T-helper 17 cell (primary cell): ENCODE measurements at regions not wholly inside any gene's neighbourhood (a gene's known extent, or its start where the extent isn't known, plus 50 kb on each side); places are given as distances from the start of the nearest gene placed in this dataset.

ENCODE experiments used
- ATAC-seq: fragments of 150-1000 bp; cut with Tn5 transposase; 2 replicates; pipeline ENCODE4 v1.10.0; 2021; ENCODE audit warnings: mild to moderate bottlenecking, moderate library complexity
- DNase-seq, 3 donors: peaks; one replicate each; pipeline versions ENCODE4 v3.0.0 to v3.0.0-alpha.2; 2020 to 2021
- H3K9me3 ChIP-seq: one replicate; pipeline ENCODE4 v1.7.0; 2013; ENCODE audit warnings: low read length, mild to moderate bottlenecking; ENCODE audit not compliant: control insufficient read depth, poor library complexity, severe bottlenecking
- H3K27ac Mint-ChIP-seq: one replicate; pipeline ENCODE4 v1.8.0; 2022; ENCODE audit warnings: mild to moderate bottlenecking, moderate library complexity, mixed read lengths
- H3K27me3 Mint-ChIP-seq: one replicate; pipeline ENCODE4 v1.8.0; 2022; ENCODE audit warnings: mixed read lengths
- H3K36me3 Mint-ChIP-seq: one replicate; pipeline ENCODE4 v1.8.0; 2022; ENCODE audit warnings: low read depth, mixed read lengths
- H3K4me1 Mint-ChIP-seq: one replicate; pipeline ENCODE4 v1.8.0; 2022; ENCODE audit warnings: mild to moderate bottlenecking, mixed read lengths
- H3K4me3 Mint-ChIP-seq: one replicate; pipeline ENCODE4 v1.8.0; 2022; ENCODE audit warnings: mild to moderate bottlenecking, moderate library complexity, mixed read lengths

DNA sequence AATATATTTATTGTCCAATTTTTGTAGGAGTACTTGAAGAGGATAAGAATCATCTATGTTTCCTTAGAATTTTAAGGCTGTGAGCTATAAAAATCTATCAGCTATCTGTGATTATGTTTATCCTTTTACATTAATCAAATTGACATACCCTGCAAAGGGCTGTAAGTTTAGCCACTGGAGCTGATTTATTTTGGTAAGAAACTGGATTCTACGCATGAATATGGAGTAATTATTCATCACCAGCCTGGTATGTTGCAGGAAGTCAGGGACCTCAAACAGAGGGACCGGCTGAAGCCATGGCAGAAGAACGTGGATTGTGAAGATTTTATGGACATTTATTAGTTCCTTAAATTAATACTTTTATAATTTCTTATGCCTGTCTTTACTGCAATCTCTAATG lies 696.9 kb downstream of the DNAJB9 start:
- H3K9me3 ChIP-seq: no peaks in the 10 kb centered on the region
- no peak overlapping the region for H3K27ac Mint-ChIP-seq
- DNase-seq: no peak
- no peak for ATAC-seq
- no peaks in the 10 kb centered on the region for H3K27me3 Mint-ChIP-seq
- no peaks in the 10 kb centered on the region for H3K36me3 Mint-ChIP-seq
- no peak overlapping the region for H3K4me3 Mint-ChIP-seq
- no peaks in the 10 kb centered on the region for H3K4me1 Mint-ChIP-seq

DNA sequence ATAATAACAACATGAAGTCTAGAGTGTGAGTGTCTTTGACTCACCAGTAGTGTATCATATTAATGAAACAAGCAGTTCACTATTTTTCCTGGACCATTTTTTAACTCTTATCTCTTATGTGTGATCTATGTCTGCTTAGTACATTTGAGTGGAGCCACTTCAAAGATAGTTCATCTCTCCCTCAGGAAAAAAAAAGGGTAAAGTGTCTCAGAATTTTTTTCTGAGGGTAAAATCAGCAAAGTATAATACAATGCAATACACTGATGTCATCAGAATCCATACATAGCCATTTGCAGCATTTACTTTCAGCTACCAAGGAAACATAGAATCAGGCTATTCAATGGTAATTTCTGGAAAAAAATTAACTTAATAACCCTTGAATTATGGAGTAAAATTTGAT lies 706.7 kb downstream of the DNAJB9 start:
- Mint-ChIP-seq H3K4me3 (no peak overlapping the region), H3K4me1 (no peaks in the 10 kb centered on the region), H3K27ac (no peak overlapping the region), H3K36me3 (no peaks in the 10 kb centered on the region), H3K27me3 (no peaks in the 10 kb centered on the region)
- no peaks in the 10 kb centered on the region for H3K9me3 ChIP-seq
- DNase-seq (no peak), ATAC-seq (no peak)

GRCh38 chr7:109282726-109283125 lies 713.1 kb downstream of the DNAJB9 start:
- Mint-ChIP-seq H3K27me3 (no peaks in the 10 kb centered on the region), H3K36me3 (no peaks in the 10 kb centered on the region), H3K27ac (no peak overlapping the region), H3K4me3 (no peak overlapping the region), H3K4me1 (no peaks in the 10 kb centered on the region)
- DNase-seq: no peak
- no peak for ATAC-seq
- H3K9me3 ChIP-seq: no peaks in the 10 kb centered on the region

GRCh38 chr7:109284943-109285342 lies 715.3 kb downstream of the DNAJB9 start:
- H3K4me1 Mint-ChIP-seq: no peaks in the 10 kb centered on the region
- ATAC-seq: no peak
- H3K4me3 Mint-ChIP-seq: no peak overlapping the region
- no peaks in the 10 kb centered on the region for H3K36me3 Mint-ChIP-seq
- no peaks in the 10 kb centered on the region for H3K9me3 ChIP-seq
- no peak for DNase-seq
- no peaks in the 10 kb centered on the region for H3K27me3 Mint-ChIP-seq
- no peak overlapping the region for H3K27ac Mint-ChIP-seq

DNA sequence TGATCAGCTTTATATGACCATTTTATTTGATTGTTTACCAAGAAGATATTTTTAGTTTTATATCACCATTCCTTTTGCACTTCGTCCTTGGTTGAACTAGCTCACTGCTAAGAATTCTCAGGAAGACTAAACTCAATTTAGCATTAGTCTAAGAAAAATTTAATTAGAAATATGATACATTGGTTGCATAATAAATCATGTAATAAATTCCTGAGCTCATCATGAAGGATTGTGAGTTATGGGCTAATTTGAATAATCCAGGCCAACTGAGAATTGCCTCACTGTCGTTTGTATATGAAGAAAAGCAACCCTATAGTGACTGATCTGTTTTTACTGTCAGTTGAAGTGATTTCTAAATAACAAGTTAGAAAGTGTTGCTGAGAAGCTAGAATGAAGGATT lies 725.5 kb downstream of the DNAJB9 start:
- Mint-ChIP-seq H3K36me3 (no peaks in the 10 kb centered on the region), H3K4me1 (no peaks in the 10 kb centered on the region), H3K27ac (no peak overlapping the region), H3K4me3 (no peak overlapping the region), H3K27me3 (no peaks in the 10 kb centered on the region)
- no peak for ATAC-seq
- DNase-seq: no peak
- no peaks in the 10 kb centered on the region for H3K9me3 ChIP-seq

DNA sequence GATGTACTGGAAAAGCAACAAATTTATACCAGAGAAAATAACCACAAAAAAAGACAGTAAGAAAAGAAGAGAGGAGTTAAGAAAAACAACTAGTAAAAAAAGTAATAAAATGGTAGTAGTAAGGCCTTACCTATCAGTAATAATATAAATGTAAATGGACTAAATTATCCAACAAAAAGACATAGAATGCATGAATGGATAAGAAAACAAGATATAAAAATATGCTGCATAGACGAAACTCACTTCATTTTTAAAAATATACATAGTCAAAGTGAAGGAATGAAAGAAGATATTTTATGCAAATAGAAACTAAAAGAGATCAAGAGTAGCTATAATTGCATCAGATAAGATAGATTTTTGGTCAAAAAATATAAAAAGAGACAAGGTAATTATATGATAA lies 739.1 kb downstream of the DNAJB9 start:
- H3K9me3 ChIP-seq: peaks cover 4% of the 10 kb centered on the region
- no peaks in the 10 kb centered on the region for H3K4me1 Mint-ChIP-seq
- DNase-seq: no peak
- no peak overlapping the region for H3K4me3 Mint-ChIP-seq
- no peak for ATAC-seq
- H3K27ac Mint-ChIP-seq: no peak overlapping the region
- no peaks in the 10 kb centered on the region for H3K36me3 Mint-ChIP-seq
- H3K27me3 Mint-ChIP-seq: no peaks in the 10 kb centered on the region

- H3K9me3 ChIP-seq: peaks cover 4% of the 10 kb centered on the region
- Mint-ChIP-seq H3K36me3 (no peaks in the 10 kb centered on the region), H3K4me3 (no peak overlapping the region), H3K4me1 (no peaks in the 10 kb centered on the region), H3K27ac (no peak overlapping the region), H3K27me3 (no peaks in the 10 kb centered on the region)
- ATAC-seq (no peak), DNase-seq (no peak)
Observed at GRCh38 chr7:109309790-109310189, 740.1 kb downstream of the DNAJB9 start.

DNA sequence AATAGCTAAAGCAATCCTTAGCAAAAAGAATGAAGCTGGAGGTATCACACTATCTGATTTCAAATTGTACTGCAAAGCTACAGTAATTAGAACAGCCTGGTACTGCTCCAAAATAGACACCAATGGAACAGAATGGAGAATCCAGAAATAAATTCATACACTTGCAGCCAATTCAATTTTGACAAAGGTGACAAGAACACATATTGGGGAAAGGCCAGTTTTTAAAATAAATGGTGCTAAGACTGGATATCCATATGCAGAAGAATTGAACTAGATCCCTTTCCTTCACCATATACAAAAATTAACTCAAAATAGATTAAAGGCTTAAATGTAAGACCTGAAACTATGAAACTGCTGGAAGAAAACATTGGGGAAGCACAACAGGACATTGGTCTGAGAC lies 748.5 kb downstream of the DNAJB9 start:
- DNase-seq (no peak), ATAC-seq (no peak)
- H3K9me3 ChIP-seq: peaks cover 2% of the 10 kb centered on the region
- Mint-ChIP-seq H3K27me3 (no peaks in the 10 kb centered on the region), H3K27ac (no peak overlapping the region), H3K4me3 (no peak overlapping the region), H3K36me3 (no peaks in the 10 kb centered on the region), H3K4me1 (no peaks in the 10 kb centered on the region)

- Mint-ChIP-seq H3K27ac (no peak overlapping the region), H3K27me3 (no peaks in the 10 kb centered on the region), H3K36me3 (no peaks in the 10 kb centered on the region), H3K4me1 (no peaks in the 10 kb centered on the region), H3K4me3 (no peak overlapping the region)
- H3K9me3 ChIP-seq: no peaks in the 10 kb centered on the region
- ATAC-seq (no peak), DNase-seq (no peak)
Observed at GRCh38 chr7:109322833-109323232, 753.2 kb downstream of the DNAJB9 start.

- Mint-ChIP-seq H3K4me1 (no peaks in the 10 kb centered on the region), H3K27ac (no peak overlapping the region), H3K27me3 (no peaks in the 10 kb centered on the region), H3K4me3 (no peak overlapping the region), H3K36me3 (no peaks in the 10 kb centered on the region)
- ATAC-seq: no peak
- DNase-seq: no peak
- H3K9me3 ChIP-seq: no peaks in the 10 kb centered on the region
Observed at GRCh38 chr7:109331423-109331822, 761.7 kb downstream of the DNAJB9 start.

GRCh38 chr7:109335951-109336350 lies 766.3 kb downstream of the DNAJB9 start:
- no peaks in the 10 kb centered on the region for H3K36me3 Mint-ChIP-seq
- H3K27ac Mint-ChIP-seq: no peak overlapping the region
- no peak overlapping the region for H3K4me3 Mint-ChIP-seq
- H3K27me3 Mint-ChIP-seq: no peaks in the 10 kb centered on the region
- H3K4me1 Mint-ChIP-seq: no peaks in the 10 kb centered on the region
- no peaks in the 10 kb centered on the region for H3K9me3 ChIP-seq
- no peak for ATAC-seq
- DNase-seq: no peak

- no peaks in the 10 kb centered on the region for H3K9me3 ChIP-seq
- no peak for DNase-seq
- H3K27me3 Mint-ChIP-seq: no peaks in the 10 kb centered on the region
- ATAC-seq: no peak
- no peak overlapping the region for H3K4me3 Mint-ChIP-seq
- H3K36me3 Mint-ChIP-seq: no peaks in the 10 kb centered on the region
- no peak overlapping the region for H3K27ac Mint-ChIP-seq
- H3K4me1 Mint-ChIP-seq: no peaks in the 10 kb centered on the region
Observed at GRCh38 chr7:109336531-109336930, 766.9 kb downstream of the DNAJB9 start.

DNA sequence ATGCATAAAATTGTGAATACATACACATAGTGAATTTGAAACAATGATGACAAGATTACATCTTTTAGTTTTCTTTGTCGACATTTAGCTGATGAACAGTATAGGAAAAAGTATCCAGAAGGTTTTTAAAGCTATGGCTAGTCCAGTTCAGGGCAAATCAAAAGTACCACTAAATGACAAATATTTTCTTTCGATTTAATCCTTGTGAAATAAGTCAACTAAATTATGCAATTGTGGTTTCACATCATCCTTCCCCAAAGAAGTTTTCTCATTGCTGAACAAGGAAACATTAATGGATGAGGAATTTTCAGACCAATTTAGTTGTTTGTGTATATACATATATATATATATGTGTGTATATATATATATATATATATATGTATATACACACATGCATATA lies 774.0 kb downstream of the DNAJB9 start:
- Mint-ChIP-seq H3K4me1 (no peaks in the 10 kb centered on the region), H3K27ac (no peak overlapping the region), H3K4me3 (no peak overlapping the region), H3K36me3 (no peaks in the 10 kb centered on the region), H3K27me3 (no peaks in the 10 kb centered on the region)
- no peaks in the 10 kb centered on the region for H3K9me3 ChIP-seq
- DNase-seq (no peak), ATAC-seq (no peak)

DNA sequence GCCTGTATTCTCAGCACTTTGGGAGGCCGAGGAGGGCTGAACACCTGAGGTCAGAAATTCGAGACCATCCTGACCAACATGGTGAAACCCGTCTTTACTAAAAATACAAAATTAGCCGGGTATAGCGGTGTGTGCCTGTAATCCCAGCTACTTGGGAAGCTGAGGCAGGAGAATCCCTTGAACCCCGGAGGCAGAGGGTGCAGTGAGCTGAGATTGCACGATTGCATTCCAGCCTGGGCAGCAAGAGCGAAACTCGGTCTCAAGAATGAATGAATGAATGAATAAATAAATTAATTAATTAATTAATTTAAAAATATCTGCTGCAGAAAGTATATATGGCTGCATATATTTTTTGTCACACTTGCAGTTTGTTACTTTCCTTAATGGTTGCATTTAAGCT lies 781.8 kb downstream of the DNAJB9 start:
- no peaks in the 10 kb centered on the region for H3K36me3 Mint-ChIP-seq
- H3K4me1 Mint-ChIP-seq: no peaks in the 10 kb centered on the region
- ATAC-seq: no peak
- DNase-seq: no peak
- no peak overlapping the region for H3K4me3 Mint-ChIP-seq
- H3K27me3 Mint-ChIP-seq: no peaks in the 10 kb centered on the region
- no peak overlapping the region for H3K27ac Mint-ChIP-seq
- no peaks in the 10 kb centered on the region for H3K9me3 ChIP-seq

GRCh38 chr7:109354000-109354399 lies 784.3 kb downstream of the DNAJB9 start:
- DNase-seq (no peak), ATAC-seq (no peak)
- no peaks in the 10 kb centered on the region for H3K4me1 Mint-ChIP-seq
- H3K4me3 Mint-ChIP-seq: no peak overlapping the region
- no peaks in the 10 kb centered on the region for H3K36me3 Mint-ChIP-seq
- H3K27me3 Mint-ChIP-seq: no peaks in the 10 kb centered on the region
- H3K9me3 ChIP-seq: no peaks in the 10 kb centered on the region
- H3K27ac Mint-ChIP-seq: no peak overlapping the region
